Duodenal mucosa (tissue), 2 donors: ENCODE measurements at regions not wholly inside any gene's neighbourhood (a gene's known extent, or its start where the extent isn't known, plus 50 kb on each side); places are given as distances from the start of the nearest gene placed in this dataset.
"Not testable (repeated sequence)": the region's sequence is repeated elsewhere in the genome, so short reads cannot be mapped to it uniquely, and the experiment has no call there.

Experiments used
- H3K27ac ChIP-seq: one replicate; pipeline ENCODE4 v1.7.0; 2013; ENCODE audit warnings: low read depth, low read length
- H3K27me3 ChIP-seq, 2 donors: one replicate each; pipeline ENCODE4 v1.7.0; 2013; ENCODE audit warnings: low read length in 2 of 2, control low read depth in 1 of 2; ENCODE audit not compliant: insufficient read depth in 2 of 2, control insufficient read depth in 1 of 2
- H3K36me3 ChIP-seq, 2 donors: one replicate each; pipeline ENCODE4 v1.7.0; 2013; ENCODE audit warnings: low read length in 2 of 2, control low read depth in 1 of 2; ENCODE audit not compliant: insufficient read depth in 2 of 2, control insufficient read depth in 1 of 2
- H3K4me1 ChIP-seq, 2 donors: one replicate each; pipeline ENCODE4 v1.7.0; 2013; ENCODE audit warnings: low read length in 2 of 2, control low read depth in 1 of 2; ENCODE audit not compliant: insufficient read depth in 2 of 2, control insufficient read depth in 1 of 2
- H3K4me3 ChIP-seq, 2 donors: one replicate each; pipeline ENCODE4 v1.7.0; 2013; ENCODE audit warnings: low read length in 2 of 2, low read depth in 1 of 2
- H3K9ac ChIP-seq, 2 donors: one replicate each; pipeline ENCODE4 v1.7.0; 2013; ENCODE audit warnings: low read length in 2 of 2, low read depth in 1 of 2
- H3K9me3 ChIP-seq, 2 donors: one replicate each; pipeline ENCODE4 v1.7.0; 2013; ENCODE audit warnings: low read length in 2 of 2, control low read depth in 1 of 2; ENCODE audit not compliant: control insufficient read depth in 1 of 2

DNA sequence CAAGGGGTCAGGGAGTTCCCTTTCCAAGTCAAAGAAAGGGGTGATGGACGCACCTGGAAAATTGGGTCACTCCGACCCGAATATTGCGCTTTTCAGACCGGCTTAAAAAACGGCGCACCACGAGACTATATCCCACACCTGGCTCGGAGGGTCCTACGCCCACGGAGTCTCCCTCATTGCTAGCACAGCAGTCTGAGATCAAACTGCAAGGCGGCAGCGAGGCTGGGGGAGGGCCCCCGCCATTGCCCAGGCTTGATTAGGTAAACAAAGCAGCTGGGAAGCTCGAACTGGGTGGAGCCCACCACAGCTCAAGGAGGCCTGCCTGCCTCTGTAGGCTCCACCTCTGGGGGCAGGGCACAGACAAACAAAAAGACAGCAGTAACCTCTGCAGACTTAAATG is 1150.5 kb downstream of the HACE1 start:
- not testable (repeated sequence) for H3K4me1 ChIP-seq, H3K27me3 ChIP-seq, H3K9ac ChIP-seq, H3K9me3 ChIP-seq, H3K27ac ChIP-seq, H3K36me3 ChIP-seq, H3K4me3 ChIP-seq

DNA sequence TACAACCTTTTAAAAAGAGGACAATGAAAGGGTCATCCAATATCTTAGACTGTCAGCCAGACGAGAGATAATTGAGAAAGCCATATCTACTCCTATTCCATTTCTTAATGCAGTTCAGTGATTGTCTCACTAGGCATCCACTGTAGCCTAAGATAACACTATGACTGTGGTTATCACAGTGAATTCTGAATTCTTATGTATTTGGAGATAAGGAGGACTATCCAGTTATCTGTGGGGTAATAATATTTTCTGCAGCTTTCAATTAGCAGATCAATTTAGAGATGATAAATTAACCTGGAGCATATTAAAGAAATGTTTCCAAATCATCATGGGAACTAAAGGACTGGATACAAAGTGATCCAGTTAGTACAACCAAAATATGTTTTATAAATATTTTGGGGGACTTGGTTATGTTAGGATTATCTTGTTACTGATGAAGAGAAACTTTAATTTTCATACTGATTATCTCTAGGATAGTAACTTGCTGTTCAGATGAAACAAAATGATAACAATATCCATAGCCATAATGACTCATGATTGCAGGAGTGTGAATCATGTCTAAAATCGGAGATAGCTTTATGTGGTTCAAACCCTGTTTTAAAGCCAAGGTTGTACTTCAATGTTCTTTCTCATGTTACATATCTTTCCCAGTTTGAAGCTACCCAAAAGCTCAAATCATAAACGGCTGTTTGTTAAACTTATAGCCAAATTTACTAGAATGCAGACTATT is 1152.0 kb downstream of the HACE1 start:
- Histone ChIP-seq H3K9me3 (no peaks in the 10 kb centered on the region), H3K36me3 (no peaks in the 10 kb centered on the region), H3K9ac (no peak overlapping the region), H3K27ac (no peak overlapping the region), H3K4me3 (no peak overlapping the region), H3K27me3 (no peaks in the 10 kb centered on the region), H3K4me1 (no peaks in the 10 kb centered on the region)

DNA sequence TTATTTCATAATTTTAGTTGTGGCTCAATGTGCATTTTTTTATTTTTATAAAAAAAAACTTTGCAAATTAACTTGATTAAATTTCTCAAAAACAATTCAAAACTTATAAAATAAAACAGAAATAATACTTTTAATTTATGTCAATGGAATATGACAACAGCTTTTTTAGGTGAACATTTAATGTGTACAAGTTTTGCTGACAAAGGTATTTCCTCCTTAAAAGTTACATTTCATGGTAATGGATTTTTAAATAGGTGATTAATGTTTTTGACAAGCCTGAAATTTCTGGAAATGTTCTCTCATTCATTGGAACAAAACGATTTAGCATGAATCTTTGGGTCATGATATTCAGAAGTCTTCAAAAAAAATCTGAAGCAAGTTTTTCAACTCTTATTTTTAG is 1160.0 kb downstream of the HACE1 start:
- no peaks in the 10 kb centered on the region for H3K4me1 ChIP-seq
- H3K9me3 ChIP-seq, result no peaks in the 10 kb centered on the region
- H3K27ac ChIP-seq, result no peak overlapping the region
- no peaks in the 10 kb centered on the region for H3K27me3 ChIP-seq
- H3K36me3 ChIP-seq, result no peaks in the 10 kb centered on the region
- H3K9ac ChIP-seq, result no peak overlapping the region
- no peak overlapping the region for H3K4me3 ChIP-seq

DNA sequence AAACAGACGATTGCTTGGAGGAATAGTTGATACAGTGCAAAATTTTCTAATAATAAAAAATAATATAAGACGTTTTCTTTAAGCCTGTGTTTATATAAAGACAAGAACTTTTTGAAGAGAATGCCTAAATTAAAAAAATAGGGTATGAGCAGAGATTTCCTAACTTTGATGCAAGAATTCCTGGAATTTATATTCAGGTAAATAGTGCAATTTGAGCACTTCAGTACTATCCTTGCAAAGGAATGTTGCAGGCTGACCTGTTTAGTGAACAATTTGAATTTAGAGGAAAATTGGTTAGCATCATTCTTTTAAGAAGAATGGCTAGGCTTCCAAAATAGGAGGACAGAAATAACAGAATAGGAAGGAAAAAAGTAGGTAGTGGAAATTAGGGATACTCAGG is 1172.3 kb downstream of the HACE1 start:
- Histone ChIP-seq H3K36me3 (no peaks in the 10 kb centered on the region), H3K4me1 (no peaks in the 10 kb centered on the region)

DNA sequence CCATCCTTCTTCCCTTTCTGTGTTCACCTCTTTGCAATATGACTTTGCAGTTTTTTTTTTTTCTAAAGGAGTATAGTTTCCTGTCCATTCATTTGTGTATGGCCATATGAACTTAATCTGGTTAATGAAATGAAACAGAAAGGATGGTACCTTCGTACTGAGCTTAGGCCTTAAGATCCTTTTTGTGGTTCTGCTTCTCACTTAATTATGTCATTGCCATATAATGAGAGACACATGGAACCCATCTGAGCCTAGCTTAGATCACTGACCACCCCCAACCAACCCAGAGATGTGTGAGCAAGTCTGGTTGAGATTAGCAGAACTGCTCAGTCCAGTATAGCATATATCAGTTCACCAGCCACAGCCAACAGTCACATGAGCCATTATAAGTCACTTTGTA is 1179.6 kb downstream of the HACE1 start:
- Histone ChIP-seq H3K36me3 (no peaks in the 10 kb centered on the region), H3K27ac (no peak overlapping the region), H3K4me1 (no peaks in the 10 kb centered on the region), H3K4me3 (no peak overlapping the region), H3K9me3 (peaks cover 4 to 5% of the 10 kb centered on the region in 2 donors), H3K9ac (no peak overlapping the region), H3K27me3 (no peaks in the 10 kb centered on the region)

More for the DNA sequence above, 1172.3 kb downstream of the HACE1 start:
- Histone ChIP-seq H3K27ac (no peak overlapping the region), H3K27me3 (no peaks in the 10 kb centered on the region), H3K9ac (no peak overlapping the region), H3K4me3 (no peak overlapping the region), H3K9me3 (peaks cover 0 to under 1% of the 10 kb centered on the region in 2 donors)

DNA sequence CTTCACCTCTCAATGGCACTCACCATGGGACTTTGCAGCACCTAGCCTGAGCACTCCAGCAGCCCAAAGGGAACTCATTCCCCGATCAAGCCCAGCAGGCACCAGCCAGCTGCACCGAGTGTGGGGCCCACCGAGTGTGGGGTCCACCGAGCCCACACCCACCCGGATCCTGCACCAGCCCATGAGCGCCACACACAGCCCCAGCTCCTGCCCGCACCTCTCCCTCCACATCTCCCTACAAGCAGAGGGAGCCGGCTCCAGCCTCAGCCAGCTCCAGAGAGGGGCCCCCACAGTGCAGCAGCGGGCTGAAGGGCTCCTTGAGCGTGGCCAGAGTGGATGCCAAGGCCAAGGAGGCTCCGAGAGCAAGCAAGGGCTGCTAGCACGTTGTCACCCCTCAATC is 1182.4 kb downstream of the HACE1 start:
- H3K27ac ChIP-seq, result no peak overlapping the region
- H3K4me3 ChIP-seq, result no peak overlapping the region
- H3K36me3 ChIP-seq, result no peaks in the 10 kb centered on the region
- H3K9me3 ChIP-seq, result peaks cover 3 to 4% of the 10 kb centered on the region in 2 donors
- H3K4me1 ChIP-seq, result no peaks in the 10 kb centered on the region
- no peak overlapping the region for H3K9ac ChIP-seq
- no peaks in the 10 kb centered on the region for H3K27me3 ChIP-seq

DNA sequence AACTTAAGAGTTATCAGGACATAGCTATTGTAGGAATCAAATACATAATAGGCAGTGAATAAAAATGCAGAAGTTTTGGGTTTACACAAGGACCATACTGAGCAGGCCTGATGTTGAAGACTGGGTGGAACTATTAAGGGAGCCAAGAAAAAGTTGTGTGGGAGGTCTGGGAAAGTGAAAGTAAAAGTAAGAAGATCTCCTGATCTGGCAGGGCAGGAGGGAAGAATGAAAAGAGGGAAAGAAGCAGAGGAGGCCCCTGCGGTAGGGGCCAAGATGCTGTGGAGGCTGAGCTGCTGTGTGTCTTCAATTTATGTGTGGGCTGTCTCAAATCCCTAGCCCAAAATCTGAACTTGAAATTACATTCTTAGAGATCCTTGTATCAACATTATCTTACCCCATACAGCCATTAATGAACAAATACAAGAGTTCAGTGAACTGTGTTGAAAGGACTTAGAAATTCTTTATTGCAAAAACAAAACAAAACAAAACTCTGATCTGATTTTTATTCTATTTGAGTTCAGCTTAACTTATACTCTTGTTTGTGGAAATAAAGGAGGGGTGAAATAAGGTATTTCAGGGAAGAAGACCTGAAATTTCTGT is 1183.8 kb downstream of the HACE1 start:
- Histone ChIP-seq H3K4me1 (no peaks in the 10 kb centered on the region), H3K9me3 (peaks cover 0 to 4% of the 10 kb centered on the region in 2 donors), H3K27ac (no peak overlapping the region), H3K36me3 (no peaks in the 10 kb centered on the region), H3K27me3 (no peaks in the 10 kb centered on the region), H3K4me3 (no peak overlapping the region), H3K9ac (no peak overlapping the region)

DNA sequence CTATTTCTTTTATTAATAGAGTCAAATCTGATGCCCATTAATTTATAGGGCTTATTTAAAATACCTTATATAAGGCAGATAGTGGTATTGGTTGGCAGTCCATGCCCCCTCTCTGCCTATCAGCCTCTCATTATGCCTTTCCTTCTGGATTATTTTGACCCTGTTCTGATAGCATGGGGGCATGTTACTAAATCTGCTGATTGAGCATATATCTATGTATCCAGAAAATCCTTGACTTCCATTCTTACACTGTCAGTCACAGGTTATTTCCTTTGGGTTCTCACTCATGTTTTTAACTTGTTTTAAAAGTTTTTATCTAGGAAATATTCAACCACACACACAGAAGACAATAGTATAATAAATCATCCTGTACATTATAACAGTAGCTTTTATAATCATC is 1184.9 kb downstream of the HACE1 start:
- no peaks in the 10 kb centered on the region for H3K27me3 ChIP-seq
- H3K36me3 ChIP-seq, result no peaks in the 10 kb centered on the region
- H3K27ac ChIP-seq, result no peak overlapping the region
- no peaks in the 10 kb centered on the region for H3K4me1 ChIP-seq
- peaks cover 0 to 4% of the 10 kb centered on the region in 2 donors for H3K9me3 ChIP-seq
- no peak overlapping the region for H3K4me3 ChIP-seq
- H3K9ac ChIP-seq, result no peak overlapping the region

DNA sequence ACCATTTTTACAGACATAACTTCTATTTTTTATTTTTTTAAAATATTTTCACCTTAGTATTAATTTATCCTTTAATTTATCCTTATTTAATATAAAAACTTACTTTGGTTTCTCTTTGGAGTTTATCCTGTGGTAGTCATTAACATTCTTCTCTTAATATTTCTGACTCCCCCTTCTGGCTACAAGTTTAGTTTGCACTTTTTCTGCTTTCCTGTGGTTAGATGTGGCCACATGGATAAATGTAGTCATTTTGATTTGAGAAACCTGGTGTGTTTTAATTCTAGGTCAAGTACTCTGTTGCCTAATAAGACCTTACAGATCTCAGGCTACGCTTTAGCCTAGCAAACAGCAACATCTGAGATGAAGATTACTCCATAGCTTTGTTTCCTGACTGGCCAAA is 1187.5 kb downstream of the HACE1 start:
- Histone ChIP-seq H3K27ac (no peak overlapping the region), H3K27me3 (no peaks in the 10 kb centered on the region), H3K9ac (no peak overlapping the region), H3K36me3 (no peaks in the 10 kb centered on the region), H3K4me3 (no peak overlapping the region), H3K4me1 (no peaks in the 10 kb centered on the region), H3K9me3 (no peaks in the 10 kb centered on the region)

DNA sequence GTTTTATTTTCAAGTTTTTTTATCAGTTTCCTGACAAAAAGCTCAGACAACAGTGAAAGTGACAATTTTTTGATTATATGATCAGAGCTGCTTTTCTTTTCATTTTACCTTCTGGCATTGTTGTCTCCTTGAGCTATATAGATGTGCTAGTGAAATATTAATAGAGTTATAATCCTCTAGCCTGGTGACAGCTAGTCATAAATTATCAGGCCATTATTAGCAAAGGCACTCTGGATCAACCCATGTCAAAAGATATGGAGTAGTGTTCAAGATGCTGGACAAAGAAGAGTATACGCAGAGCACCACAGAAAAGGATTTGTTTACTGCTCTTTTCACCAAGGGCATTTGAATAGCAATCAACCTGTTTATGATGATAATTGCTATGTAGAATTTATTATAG is 1230.1 kb downstream of the HACE1 start:
- Histone ChIP-seq H3K9ac (no peak overlapping the region), H3K27me3 (no peaks in the 10 kb centered on the region), H3K9me3 (peaks cover 0 to 5% of the 10 kb centered on the region in 2 donors), H3K4me1 (no peaks in the 10 kb centered on the region), H3K4me3 (no peak overlapping the region), H3K36me3 (no peaks in the 10 kb centered on the region), H3K27ac (no peak overlapping the region)
